GM12878 (cell line): ENCODE measurements at regions not wholly inside any gene's neighbourhood (a gene's known extent, or its start where the extent isn't known, plus 50 kb on each side); places are given as distances from the start of the nearest gene placed in this dataset.

Experiments
- BCL3 ChIP-seq: IDR thresholded peaks from 2 replicates; pipeline ENCODE4 v1.6.1; 2011; ENCODE audit warnings: borderline replicate concordance, low read depth, mild to moderate bottlenecking, moderate library complexity, low read length; ENCODE audit not compliant: insufficient read depth, poor library complexity, severe bottlenecking
- CTCF ChIP-seq, 3 experiments: IDR thresholded peaks in 2 of 3; conservative IDR thresholded peaks in 1 of 3; 2 replicates each; pipeline ENCODE4 v1.5.1; 2011; ENCODE audit warnings: low read depth in 3 of 3, low read length in 3 of 3, mild to moderate bottlenecking in 3 of 3, control low read depth in 2 of 3, moderate library complexity in 2 of 3, inconsistent platforms in 1 of 3, mixed read lengths in 1 of 3; ENCODE audit not compliant: control insufficient read depth in 2 of 3, insufficient read depth in 1 of 3; ENCODE audit errors: extremely low read depth in 1 of 3
- ETV6 ChIP-seq, 2 experiments: fragments of 450-650 bp in 1 of 2; IDR thresholded peaks in 1 of 2; conservative IDR thresholded peaks in 1 of 2; 2 replicates each; pipeline ENCODE4 v1.6.1; 2014; ENCODE audit warnings: antibody characterized with exemption in 1 of 2, borderline replicate concordance in 1 of 2, low read depth in 1 of 2, mild to moderate bottlenecking in 1 of 2, moderate library complexity in 1 of 2
- FOS ChIP-seq: IDR thresholded peaks from 3 replicates; pipeline ENCODE4 v1.6.1; 2011; ENCODE audit warnings: borderline replicate concordance; ENCODE audit not compliant: insufficient read length; ENCODE audit errors: extremely low read depth
- KDM1A ChIP-seq: fragments of 200-600 bp; sonication (generic); IDR thresholded peaks from 2 replicates; pipeline ENCODE4 v1.6.1; 2016; ENCODE audit warnings: borderline replicate concordance
- PAX8 ChIP-seq: fragments of 450-650 bp; IDR thresholded peaks from 2 replicates; pipeline ENCODE4 v1.6.1; 2017; ENCODE audit warnings: mild to moderate bottlenecking, moderate library complexity
- POLR2A ChIP-seq: IDR thresholded peaks from 2 replicates; pipeline ENCODE4 v1.6.1; 2011; ENCODE audit warnings: low read depth, mild to moderate bottlenecking, low read length
- POLR2AphosphoS5 ChIP-seq: IDR thresholded peaks from 2 replicates; pipeline ENCODE4 v1.6.1; 2011; ENCODE audit warnings: mild to moderate bottlenecking, low read length, inconsistent platforms
- RAD21 ChIP-seq: IDR thresholded peaks from 2 replicates; pipeline ENCODE4 v1.6.1; 2011; ENCODE audit warnings: mild to moderate bottlenecking, low read depth, low read length, moderate library complexity; ENCODE audit not compliant: insufficient read depth
- RFX5 ChIP-seq: IDR thresholded peaks from 2 replicates; pipeline ENCODE4 v1.6.1; 2011; ENCODE audit warnings: low read depth, low read length, improper control_type of control experiment
- SMAD5 ChIP-seq: IDR thresholded peaks from 2 replicates; pipeline ENCODE4 v1.6.1; 2016; ENCODE audit warnings: antibody characterized with exemption, low read depth

GRCh38 chr5:169460896-169461295 lies 122.7 kb upstream of the SPDL1 start:
- TF ChIP-seq RFX5 (no peak), FOS (no peak), KDM1A (no peak), POLR2AphosphoS5 (no peak), CTCF (IDR thresholded peaks at IDR 0.05 in 2 of 3, conservative IDR thresholded peaks at IDR 0.05 in 1 of 3; ENCODE audit: control insufficient read depth in 2 of 3, extremely low read depth in 1 of 3, insufficient read depth in 1 of 3, low read depth in 3 of 3, low read length in 3 of 3) (no peak), PAX8 (no peak), SMAD5 (no peak), POLR2A (no peak), BCL3 (no peak), RAD21 (no peak), ETV6 (conservative IDR thresholded peaks at IDR 0.05 in 1 of 2, IDR thresholded peaks at IDR 0.05 in 1 of 2; ENCODE audit: borderline replicate concordance in 1 of 2, low read depth in 1 of 2) (no peak)
